NCI-H82 treated with DMSO at 0.1 percent for 48 hours (cell line): ENCODE measurements at regions not wholly inside any gene's neighbourhood (a gene's known extent, or its start where the extent isn't known, plus 50 kb on each side); places are given as distances from the start of the nearest gene placed in this dataset.

Experiments used
- DNase-seq: peaks from one replicate; lab custom pipeline; 2025; ENCODE audit not compliant: unreplicated experiment; lab: John Stamatoyannopoulos, UW

DNA sequence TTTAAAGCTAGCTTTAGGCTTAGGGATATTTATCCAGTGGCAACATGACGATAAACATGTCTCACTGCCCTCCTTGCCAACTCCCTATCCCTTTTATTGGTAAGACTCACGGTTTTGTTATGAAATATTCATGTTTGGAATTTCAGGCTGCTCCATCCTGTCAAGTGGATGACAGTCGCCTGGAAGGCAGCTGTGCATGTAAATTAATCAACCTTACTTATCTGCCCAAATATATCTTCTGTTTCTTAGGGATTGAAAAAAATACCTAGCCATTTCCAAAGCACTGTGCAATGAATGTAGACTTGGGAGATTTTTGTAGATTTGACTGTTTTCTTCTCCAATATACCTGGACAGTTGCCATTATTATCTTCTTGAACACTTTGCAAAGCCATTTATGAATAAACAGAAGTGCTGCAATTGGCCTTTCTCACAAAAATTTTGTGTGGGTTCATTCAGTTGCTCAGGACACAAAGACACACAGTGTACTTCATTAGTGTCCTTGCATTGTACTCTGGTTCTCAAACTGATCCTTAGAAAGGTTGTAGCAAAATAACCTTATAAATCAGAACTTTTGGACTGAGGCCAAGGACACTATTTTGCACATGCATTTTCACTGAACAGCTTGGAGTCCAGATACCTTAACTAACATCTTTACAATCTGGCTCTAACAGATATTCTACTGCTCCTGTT is 889.4 kb upstream of the SEMA6A start:
- DNase-seq: no peak

DNA sequence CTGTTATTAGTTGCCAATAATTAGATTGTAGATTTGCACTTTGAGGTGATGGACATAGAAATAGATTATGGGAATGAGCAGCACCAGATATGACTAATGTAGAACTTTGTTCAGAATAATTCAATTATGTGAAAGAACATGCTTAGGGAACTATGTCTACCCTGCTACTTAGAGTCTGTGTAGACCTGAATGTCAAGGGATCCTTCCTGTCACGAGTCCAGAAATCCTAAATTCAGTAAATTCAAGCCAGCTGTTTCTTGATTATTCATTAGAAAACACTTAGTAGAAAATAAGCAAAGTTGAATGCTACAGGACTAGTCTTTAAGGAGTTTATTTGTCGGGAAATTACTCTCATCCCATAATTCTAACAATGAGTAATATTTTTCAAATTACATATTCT is 887.3 kb upstream of the SEMA6A start:
- DNase-seq: no peak

DNA sequence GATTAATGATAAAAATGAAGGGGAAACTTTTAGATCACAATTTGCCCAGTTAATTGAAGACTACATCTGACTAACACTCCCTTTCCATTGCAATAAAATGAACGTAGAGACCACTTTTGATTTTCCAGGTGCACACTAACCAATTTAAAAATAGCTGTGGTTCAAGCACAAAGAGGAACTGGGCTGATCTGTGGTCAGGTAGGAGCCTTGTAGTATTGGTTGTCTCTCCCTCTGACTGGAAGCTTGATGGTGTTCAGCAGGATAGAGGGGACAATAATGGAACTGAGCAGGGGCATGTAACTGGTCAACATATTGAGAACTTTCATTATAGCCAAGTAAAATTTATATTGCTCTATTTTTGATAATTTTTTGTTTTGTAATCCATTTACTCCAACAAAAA is 886.8 kb upstream of the SEMA6A start:
- DNase-seq: no peak

DNA sequence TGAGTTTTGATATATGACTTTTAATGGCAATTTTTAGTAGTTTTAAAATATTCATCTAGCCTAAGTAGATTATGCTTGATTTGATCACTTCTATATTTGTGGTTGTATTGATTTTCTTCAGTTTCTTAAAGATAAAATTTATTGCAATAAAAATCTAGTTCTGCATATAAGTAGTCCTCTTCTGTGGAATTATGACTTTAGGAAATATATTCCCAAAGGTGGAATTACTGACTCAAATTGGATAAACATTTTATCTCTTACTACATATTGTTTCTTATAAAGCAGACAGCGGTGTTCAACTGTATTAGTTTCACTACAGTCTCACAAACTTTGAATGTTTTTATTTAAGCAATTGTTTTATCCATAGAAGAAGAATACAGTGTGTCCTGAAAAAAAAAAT is 883.0 kb upstream of the SEMA6A start:
- DNase-seq: no peak

DNA sequence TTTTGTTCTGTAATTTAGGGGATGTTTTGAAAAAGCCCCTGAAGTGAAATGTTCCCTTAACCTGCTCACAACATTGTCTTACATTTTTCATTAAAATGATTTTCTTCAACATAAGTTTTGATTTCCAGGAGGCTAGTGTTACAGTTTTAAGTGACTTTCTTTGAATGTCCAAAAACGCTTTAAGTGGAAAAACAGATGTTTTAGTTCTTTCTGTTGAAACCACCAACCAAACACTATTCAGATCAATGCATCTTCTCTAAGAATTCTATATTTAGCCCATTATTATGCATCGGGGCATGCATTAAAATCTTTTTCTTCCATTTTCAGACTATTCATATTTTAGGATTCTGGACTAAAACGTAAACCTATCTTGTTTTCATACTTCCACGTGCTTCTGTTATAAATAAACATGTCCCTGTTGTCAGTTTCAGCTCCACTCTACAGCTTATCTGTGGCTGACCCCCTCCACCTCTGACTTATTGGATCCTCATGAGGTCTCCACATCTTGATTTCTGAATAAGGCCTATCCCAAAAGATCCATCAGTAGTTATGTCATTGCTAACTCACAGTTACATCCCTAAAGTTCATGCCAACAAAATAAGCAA is 882.3 kb upstream of the SEMA6A start:
- no peak for DNase-seq

DNA sequence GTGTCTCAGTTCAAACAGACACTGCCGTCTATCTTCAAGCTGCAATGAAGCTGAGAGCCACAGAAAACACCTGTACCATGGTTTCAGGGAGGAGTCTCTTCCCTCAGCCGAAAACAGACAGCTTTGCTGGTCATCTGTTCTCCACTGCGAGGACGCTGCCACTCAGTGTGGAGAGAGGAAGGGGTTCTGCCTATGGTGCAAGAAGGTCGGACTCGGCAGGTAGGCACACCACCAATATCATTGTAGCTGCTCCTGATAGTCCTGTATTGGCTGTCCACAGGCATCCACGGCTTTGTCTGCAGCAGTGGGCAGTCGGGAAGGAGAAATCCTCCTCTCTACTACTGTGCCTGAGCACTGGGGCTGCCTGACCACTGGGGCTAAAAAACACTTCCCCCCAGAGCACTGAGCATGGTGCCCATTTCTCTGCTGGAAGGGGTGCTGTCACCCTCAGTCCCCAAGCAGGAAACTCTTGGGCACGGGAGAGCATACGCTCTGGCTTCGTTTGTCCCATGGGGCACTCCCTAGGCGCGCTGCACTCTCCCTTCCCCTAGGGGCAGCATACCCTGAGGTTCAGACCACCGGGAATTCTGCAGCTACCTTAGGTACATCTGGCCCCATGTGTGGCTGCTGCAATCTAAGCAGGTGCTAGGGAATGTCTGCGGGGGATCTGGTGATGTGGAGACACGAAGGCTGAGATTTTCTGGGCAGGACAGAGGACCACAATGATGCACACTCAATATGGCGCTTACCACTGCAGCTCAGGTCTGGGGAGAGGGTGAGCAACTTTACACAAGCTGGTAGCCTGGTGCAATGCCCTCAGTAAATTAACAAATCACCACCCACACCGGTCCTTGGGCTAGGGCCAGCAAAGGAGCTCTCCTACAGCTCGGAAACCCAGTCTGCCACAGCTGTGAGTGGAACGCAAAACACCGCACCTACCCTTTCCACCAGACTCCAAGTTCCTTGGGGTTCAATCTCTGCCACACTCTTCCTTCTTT is 880.9 kb upstream of the SEMA6A start:
- DNase-seq: no peak

DNA sequence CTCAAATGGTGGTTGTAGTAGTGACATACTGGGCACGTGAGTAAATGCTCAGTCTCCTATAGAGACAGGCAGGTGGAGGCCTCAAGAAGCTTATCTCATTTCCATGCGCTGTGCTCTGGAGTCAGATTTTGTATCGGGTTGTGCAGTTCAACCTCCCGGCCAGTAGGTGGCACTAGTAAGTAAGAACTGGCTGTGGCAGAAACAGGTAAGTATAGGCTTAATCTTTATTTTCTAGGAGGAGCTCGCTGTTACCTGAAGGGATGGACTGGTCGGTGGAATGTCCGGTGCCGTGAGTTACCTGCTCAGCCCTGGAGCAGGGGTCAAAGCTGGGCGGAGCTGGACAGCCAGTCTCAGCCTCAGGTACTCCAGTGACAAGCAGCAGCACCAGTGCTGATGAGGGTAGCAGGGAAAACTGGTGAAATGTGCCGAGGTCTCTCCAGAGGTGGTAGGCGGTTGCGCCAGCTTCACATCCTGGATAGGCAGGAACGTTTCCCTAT is 880.1 kb upstream of the SEMA6A start:
- no peak for DNase-seq

DNA sequence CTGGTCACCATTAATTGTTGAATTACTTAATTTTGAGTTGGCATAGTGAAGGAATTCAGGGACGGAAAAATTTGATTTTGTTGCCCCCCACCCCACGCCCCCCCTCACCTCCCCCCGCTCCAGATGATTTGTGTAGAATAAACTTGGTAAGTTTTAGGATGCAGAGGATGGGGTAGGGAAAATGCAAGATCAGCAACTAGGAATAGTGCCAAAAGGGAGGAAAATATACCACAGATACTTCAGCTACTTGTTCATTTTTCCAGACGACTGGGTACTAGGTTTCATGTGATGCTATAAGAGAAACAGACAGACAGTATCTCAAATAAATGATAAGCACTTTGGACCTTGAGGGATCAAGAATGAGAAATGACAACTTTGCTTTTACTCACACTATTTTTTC is 862.2 kb upstream of the SEMA6A start:
- DNase-seq: no peak

DNA sequence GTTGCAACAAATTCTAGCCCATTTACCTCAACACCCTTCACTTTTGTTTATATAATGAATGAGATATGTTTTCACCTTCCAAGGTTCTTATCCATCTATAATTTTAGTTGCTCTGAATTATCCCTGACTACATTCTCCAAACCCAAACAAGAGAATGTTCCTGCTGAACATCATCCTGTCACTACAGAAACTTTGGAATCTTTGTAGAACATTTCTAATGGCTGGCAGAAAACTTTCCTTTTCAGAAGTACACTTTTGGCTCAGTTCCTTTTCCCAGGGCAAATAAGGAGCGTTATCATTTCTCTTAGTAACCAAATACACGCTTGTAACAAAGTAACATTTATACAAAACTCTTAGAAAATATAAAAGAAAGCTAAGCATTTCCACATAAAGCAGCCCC is 860.6 kb upstream of the SEMA6A start:
- DNase-seq: no peak

DNA sequence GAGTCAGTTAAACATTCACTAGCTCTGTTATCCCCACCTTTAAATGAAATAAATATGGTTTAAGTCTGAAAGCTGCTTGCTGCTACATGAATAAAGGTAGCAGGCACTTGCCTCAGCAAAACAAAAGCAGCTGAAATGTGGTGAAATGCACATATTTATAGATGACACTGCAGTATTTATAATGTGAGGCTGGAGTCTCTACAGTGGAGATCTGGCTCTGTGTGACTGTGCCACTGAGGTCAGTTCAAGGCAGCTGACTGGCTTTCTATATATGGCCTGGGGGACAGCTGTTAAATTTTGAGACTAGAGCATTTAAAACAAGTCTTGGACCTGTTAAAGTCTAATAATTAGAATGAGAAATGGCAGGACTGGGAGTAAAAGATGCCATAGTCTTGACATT is 859.6 kb upstream of the SEMA6A start:
- no peak for DNase-seq

DNA sequence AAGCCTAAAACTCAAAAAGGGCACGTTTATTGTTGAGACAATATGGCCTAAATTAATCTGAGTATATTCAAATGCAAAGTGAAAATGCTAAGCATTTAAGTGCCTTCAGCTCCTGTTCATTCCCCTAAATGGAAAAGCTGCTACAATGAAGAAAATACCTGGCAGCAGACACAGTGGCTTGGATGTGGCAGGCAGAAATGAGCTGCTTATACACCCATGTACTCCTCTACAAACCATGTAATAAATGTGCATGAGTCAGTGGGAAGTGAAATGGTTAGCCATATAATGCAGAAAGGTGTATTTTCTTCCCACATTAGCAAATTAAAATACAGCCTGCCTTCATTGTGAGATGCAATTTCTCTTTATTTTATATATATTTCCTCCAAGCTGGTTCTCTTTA is 859.2 kb upstream of the SEMA6A start:
- no peak for DNase-seq

DNA sequence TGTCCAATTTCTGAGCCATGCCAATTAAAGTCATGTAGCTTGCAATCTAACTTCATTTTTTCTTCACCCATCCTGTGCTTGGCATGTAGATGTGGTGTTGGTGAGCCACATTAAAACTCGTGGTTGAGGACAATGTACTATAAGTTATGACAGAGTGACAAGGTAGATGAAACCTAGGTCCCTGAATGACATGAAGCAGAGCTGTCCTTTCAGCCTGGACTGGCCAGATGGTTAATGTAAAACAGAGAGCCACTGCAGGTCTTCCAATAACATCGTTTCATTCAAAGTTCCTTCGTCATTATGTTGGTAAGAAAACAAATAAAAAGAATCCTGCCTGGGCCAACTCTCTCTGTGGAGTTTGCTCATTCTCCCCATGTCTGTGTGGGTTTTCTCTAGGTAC is 856.5 kb upstream of the SEMA6A start:
- no peak for DNase-seq

DNA sequence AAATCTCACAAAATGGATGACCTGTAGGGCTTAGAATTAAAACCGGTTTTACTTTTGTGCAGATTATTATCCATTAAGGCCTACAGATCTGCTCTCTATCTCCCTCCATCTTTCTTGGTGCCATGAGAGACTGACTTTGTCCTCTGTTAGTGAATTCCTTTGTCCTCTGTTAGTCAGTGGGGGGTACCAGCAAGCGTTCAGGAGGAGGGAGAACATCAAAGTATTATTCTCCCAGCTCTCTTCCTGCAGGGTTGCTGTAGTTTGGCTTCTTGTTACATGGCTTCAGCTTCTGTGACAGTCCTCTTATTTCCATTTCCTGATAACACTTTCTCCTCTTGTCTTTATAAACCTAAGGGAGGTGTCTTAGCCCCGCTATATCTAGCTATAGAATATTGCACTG is 850.5 kb upstream of the SEMA6A start:
- DNase-seq: no peak

DNA sequence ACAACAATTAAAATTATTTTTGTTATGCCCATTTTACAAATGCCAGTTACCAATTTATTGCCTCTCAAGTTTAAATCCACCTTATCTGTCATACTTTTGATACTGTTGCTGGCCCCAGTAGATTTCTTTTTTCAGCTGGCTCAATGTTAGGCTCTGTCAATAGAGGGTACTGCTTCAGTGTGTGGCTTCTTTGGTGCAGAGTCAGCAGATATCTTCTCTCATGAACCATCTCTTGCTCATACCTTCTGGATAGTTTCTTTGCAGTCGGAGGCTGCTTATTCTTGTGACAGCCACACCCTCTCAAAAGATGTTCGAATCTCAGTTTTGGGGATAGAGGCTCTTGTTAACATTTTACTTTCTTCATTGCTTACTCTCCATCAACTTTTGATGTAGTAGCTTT is 849.9 kb upstream of the SEMA6A start:
- no peak for DNase-seq

DNA sequence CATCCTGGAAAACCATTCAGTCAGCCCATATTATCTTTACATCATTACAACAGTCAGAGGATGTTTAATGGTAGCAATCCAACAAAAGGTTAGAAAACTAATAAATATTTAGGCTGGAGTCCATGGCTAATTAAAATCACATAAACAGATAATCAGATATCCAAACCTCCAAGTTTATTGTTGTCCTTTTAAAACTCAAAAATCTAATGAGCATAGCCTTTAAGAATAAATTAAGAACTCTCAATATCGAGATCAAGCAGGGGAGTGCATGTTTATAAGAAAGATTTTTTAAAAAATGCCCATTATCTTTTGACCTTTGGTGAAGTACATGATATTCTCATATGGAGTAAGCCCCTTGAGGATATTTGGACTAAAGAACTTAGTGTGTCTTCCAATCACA is 842.9 kb upstream of the SEMA6A start:
- DNase-seq: no peak

DNA sequence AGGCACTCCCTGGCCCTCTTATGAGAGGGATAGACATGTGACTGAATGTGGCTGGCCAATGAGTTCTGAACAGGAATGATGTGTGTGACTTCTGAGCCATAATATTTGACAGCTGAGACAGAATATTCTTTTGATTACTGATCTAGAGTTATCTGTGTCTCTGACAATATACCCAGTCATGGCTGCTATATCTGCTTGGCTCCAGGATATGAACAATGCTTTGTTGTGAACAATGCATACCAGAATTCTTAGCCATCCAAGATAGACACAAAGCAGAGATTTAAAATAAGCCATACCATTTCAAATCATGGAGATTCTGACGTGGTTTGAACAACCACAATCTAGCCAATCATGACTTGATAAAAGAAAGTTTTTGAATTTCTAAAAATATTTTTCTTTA is 840.3 kb upstream of the SEMA6A start:
- no peak for DNase-seq

DNA sequence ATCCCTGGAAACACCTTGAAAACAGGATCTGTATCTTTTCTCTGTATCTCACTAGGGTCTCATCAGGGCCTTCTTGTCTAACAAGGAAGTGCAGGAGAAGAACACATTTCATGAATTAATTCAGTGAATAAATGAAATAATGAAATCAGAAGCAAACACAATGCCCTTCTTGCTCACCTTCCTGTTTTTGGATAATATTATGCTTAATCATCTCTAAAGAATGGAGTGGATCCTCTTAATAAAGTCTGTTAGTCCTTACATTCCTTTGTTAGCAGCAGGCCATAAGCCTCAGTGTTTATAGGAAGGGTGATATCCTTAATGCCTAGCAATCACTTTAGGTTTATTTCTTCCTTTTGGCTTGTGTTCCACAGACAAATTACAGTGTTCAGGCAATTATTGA is 837.1 kb upstream of the SEMA6A start:
- no peak for DNase-seq

DNA sequence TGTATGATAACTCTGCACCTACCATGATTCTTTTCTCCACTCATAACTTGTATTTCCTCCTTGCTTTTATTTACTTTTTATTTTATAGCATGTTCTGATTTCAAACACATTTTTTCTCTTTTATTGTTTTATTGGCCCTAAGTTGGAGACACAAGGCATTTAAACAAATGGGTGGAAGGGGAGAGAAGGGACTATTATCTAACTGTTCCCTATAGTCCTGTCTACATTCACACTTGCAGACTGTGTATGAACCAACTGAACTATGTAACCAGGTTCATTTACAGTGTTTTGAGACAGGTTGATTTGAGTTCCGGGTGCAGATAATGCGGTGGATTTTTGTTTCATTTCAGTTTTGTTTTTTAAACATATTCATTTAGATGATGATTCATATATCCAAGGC is 830.6 kb upstream of the SEMA6A start:
- DNase-seq: no peak

DNA sequence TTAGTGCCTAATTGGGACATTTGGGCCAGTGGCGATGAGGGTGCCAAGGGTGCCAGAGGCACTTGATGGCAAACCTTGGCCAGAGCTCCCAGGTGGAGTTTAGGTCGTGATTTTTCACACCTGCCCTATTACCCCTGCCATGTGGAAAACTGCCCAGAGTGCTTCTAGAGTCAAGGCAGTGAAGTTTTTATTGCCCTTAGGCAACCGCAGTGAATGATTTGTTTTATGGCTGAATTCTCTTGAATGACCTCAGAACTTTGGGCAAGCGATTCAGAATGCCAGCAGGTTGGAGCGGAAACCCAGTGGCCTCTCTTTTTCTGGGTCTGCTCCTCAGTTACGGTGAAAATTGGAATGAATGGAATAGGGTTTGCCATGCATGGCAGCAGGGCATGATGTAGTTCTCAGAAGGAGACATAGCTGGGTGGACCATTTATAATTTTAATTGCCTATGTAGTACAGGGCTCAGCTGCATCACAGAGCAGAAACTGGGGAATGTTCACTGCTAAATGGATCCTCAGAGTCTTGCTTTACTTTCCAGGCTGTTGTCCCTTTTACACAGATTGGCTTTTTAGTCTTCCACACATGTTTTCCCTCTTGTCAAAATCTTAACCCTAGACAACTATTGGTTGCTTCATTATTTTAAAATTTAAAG is 820.0 kb upstream of the SEMA6A start:
- no peak for DNase-seq

DNA sequence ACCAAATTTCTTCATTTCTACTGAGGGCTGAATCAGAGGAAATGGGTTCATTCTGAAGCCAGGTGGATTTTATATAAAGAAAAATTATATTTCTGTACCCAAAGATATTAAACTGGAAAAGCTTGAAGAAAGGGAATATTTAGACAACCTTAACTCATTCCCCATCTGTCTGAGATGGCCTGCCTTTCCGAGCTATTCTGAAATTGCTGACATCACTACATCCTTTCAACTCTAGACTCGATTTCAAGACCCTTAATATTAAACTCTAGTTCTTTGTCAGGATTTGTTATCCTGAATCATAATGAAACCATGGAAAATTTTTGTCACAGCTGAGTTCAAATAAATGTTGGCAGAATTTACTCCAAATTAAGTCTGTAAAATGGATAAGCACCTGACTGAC is 818.5 kb upstream of the SEMA6A start:
- no peak for DNase-seq

DNA sequence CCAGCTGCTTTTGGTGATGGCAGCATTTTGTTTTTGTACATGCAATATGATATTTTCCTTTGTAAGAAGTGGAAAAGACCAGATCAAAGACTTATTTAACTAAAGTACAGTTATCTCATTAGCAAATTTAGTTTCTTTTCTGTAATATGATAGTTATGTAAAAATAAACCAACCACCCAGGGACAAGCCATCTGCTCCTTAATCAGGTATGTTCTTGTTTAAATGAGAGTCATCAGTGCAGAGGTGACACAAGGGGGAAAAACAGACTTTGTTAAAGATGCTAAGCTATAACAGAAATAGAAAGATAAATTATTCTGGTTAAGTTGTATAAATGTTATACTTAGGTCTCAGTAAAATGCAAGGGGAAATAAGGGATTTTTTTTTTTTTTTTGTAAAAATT is 805.7 kb upstream of the SEMA6A start:
- no peak for DNase-seq
